IMR-90 (cell line): ENCODE measurements at regions not wholly inside any gene's neighbourhood (a gene's known extent, or its start where the extent isn't known, plus 50 kb on each side); places are given as distances from the start of the nearest gene placed in this dataset.

Experiments used
- BHLHE40 ChIP-seq: fragments of 150-350 bp; IDR thresholded peaks from 2 replicates; pipeline ENCODE4 v1.6.1; 2016; ENCODE audit warnings: mild to moderate bottlenecking, low read depth, low read length
- CEBPB ChIP-seq: IDR thresholded peaks from 2 replicates; pipeline ENCODE4 v1.6.1; 2012; ENCODE audit warnings: low read depth, low read length, improper control_type of control experiment
- CHD1 ChIP-seq: IDR thresholded peaks from 2 replicates; pipeline ENCODE4 v1.6.1; 2012; ENCODE audit warnings: low read depth, low read length, improper control_type of control experiment
- MAFK ChIP-seq: IDR thresholded peaks from 2 replicates; pipeline ENCODE4 v1.6.1; 2012; ENCODE audit warnings: low read depth, low read length, improper control_type of control experiment
- MAZ ChIP-seq: IDR thresholded peaks from 2 replicates; pipeline ENCODE4 v1.6.1; 2012; ENCODE audit warnings: low read depth, mild to moderate bottlenecking, low read length, improper control_type of control experiment, moderate library complexity, borderline replicate concordance
- POLR2A ChIP-seq: IDR thresholded peaks from 2 replicates; pipeline ENCODE4 v1.6.1; 2012; ENCODE audit warnings: mild to moderate bottlenecking, low read depth, low read length
- RAD21 ChIP-seq: IDR thresholded peaks from 2 replicates; pipeline ENCODE4 v1.6.1; 2012; ENCODE audit warnings: low read length, improper control_type of control experiment
- SMC3 ChIP-seq: fragments of 150-350 bp; IDR thresholded peaks from 2 replicates; pipeline ENCODE4 v1.6.1; 2016; ENCODE audit warnings: low read depth, mild to moderate bottlenecking, antibody characterized with exemption, low read length, moderate library complexity
- TF ChIP-seq, protein P1 (sequence below): conservative IDR thresholded peaks from 2 replicates; pipeline ENCODE4 v1.5.1; 2012; ENCODE audit warnings: mild to moderate bottlenecking, low read depth, low read length, improper control_type of control experiment

DNA sequence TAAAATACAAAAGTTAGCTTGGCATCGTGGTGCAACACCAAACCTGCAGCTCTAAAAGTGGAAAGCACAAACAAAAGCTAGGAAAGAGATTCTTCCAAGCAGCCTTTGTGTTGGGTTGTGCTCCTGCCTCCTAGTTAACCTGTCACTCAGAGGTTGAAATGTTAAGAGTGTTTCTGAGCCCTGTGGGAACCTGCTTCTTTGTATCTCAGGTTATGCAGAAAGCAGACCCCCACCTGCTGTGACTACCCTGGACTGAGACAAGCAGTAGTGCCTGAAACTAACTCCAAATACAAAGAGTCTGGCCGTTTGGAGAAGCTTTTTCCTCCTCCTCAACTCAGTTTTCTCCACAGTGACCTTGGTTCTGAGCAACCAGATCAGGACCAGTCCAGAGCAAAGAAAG is 158.4 kb upstream of the CSNK1A1L start:
- TF ChIP-seq, protein P1, sequence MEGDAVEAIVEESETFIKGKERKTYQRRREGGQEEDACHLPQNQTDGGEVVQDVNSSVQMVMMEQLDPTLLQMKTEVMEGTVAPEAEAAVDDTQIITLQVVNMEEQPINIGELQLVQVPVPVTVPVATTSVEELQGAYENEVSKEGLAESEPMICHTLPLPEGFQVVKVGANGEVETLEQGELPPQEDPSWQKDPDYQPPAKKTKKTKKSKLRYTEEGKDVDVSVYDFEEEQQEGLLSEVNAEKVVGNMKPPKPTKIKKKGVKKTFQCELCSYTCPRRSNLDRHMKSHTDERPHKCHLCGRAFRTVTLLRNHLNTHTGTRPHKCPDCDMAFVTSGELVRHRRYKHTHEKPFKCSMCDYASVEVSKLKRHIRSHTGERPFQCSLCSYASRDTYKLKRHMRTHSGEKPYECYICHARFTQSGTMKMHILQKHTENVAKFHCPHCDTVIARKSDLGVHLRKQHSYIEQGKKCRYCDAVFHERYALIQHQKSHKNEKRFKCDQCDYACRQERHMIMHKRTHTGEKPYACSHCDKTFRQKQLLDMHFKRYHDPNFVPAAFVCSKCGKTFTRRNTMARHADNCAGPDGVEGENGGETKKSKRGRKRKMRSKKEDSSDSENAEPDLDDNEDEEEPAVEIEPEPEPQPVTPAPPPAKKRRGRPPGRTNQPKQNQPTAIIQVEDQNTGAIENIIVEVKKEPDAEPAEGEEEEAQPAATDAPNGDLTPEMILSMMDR = no peak
- TF ChIP-seq MAZ (no peak), CEBPB (no peak), MAFK (no peak), RAD21 (no peak), BHLHE40 (no peak), POLR2A (no peak), CHD1 (no peak), SMC3 (no peak)
